MM.1S (cell line): ENCODE measurements at regions not wholly inside any gene's neighbourhood (a gene's known extent, or its start where the extent isn't known, plus 50 kb on each side); places are given as distances from the start of the nearest gene placed in this dataset.

Experiments
- DNase-seq: peaks from one replicate; pipeline ENCODE4 v3.0.0-alpha.2; 2015
- H2AFZ ChIP-seq: fragments of 300-600 bp; sonication (generic); 2 replicates; pipeline ENCODE4 v1.6.0; 2016; ENCODE audit warnings: antibody characterized with exemption, low read length
- H3F3A ChIP-seq: fragments of 300-600 bp; sonication (generic); 2 replicates; pipeline ENCODE4 v1.6.1; 2016; ENCODE audit warnings: mild to moderate bottlenecking, antibody characterized with exemption, low read length, moderate library complexity, mixed read lengths; ENCODE audit not compliant: insufficient read depth
- H3K27ac ChIP-seq: fragments of 300-600 bp; sonication (generic); 2 replicates; pipeline ENCODE4 v1.5.1; 2016; ENCODE audit warnings: mild to moderate bottlenecking, low read length
- H3K27me3 ChIP-seq: fragments of 300-600 bp; sonication (generic); replicated peaks from 2 replicates; pipeline ENCODE4 v1.6.0; 2016; ENCODE audit warnings: low read length; ENCODE audit not compliant: insufficient read depth
- H3K36me3 ChIP-seq: fragments of 300-600 bp; sonication (generic); replicated peaks from 2 replicates; pipeline ENCODE4 v1.6.1; 2016; ENCODE audit warnings: mild to moderate bottlenecking, low read length, mixed read lengths; ENCODE audit not compliant: insufficient read depth
- H3K4me1 ChIP-seq: fragments of 300-600 bp; sonication (generic); 2 replicates; pipeline ENCODE4 v1.6.1; 2016; ENCODE audit warnings: low read length, mixed read lengths
- H3K4me2 ChIP-seq: fragments of 300-600 bp; sonication (generic); 2 replicates; pipeline ENCODE4 v1.6.0; 2016; ENCODE audit warnings: low read depth, low read length
- H3K4me3 ChIP-seq: fragments of 300-600 bp; sonication (generic); 2 replicates; pipeline ENCODE4 v1.5.1; 2016; ENCODE audit warnings: low read length, mixed read lengths
- H3K79me2 ChIP-seq: fragments of 300-600 bp; sonication (generic); 2 replicates; pipeline ENCODE4 v1.6.1; 2016; ENCODE audit warnings: mixed run types, low read length, mixed read lengths
- H3K9ac ChIP-seq: fragments of 300-600 bp; sonication (generic); 2 replicates; pipeline ENCODE4 v1.6.1; 2016; ENCODE audit warnings: low read length, mixed read lengths
- H3K9me2 ChIP-seq: fragments of 300-600 bp; sonication (generic); replicated peaks from 2 replicates; pipeline ENCODE4 v1.6.1; 2016; ENCODE audit warnings: mild to moderate bottlenecking, low read length, mixed read lengths; ENCODE audit not compliant: insufficient read depth
- H3K9me3 ChIP-seq: fragments of 300-600 bp; sonication (generic); replicated peaks from 2 replicates; pipeline ENCODE4 v1.6.1; 2016; ENCODE audit warnings: mild to moderate bottlenecking, low read length, mixed read lengths; ENCODE audit not compliant: insufficient read depth
- H4K20me1 ChIP-seq: fragments of 300-600 bp; sonication (generic); 2 replicates; pipeline ENCODE4 v1.6.1; 2016; ENCODE audit warnings: mild to moderate bottlenecking, low read length, moderate library complexity, mixed read lengths; ENCODE audit not compliant: insufficient read depth
- CTCF ChIP-seq: fragments of 300-600 bp; sonication (generic); IDR thresholded peaks from 2 replicates; pipeline ENCODE4 v1.5.1; 2016; ENCODE audit warnings: antibody characterized with exemption, low read length, mixed read lengths
- EZH2 ChIP-seq: fragments of 300-600 bp; sonication (generic); optimal IDR thresholded peaks from 2 replicates; pipeline ENCODE3; 2017; ENCODE audit warnings: low read depth, mild to moderate bottlenecking, antibody characterized with exemption, low read length, mixed read lengths
- EZH2phosphoT487 ChIP-seq: fragments of 300-600 bp; sonication (generic); IDR thresholded peaks from 2 replicates; pipeline ENCODE4 v1.6.1; 2018; ENCODE audit warnings: antibody characterized with exemption, low read length

- Histone ChIP-seq H3K4me1 (no peaks in the 10 kb centered on the region), H3K27me3 (no peaks in the 10 kb centered on the region), H3K36me3 (no peaks in the 10 kb centered on the region), H3K9ac (no peak overlapping the region), H3K9me2 (no peaks in the 10 kb centered on the region), H3K4me2 (no peak overlapping the region), H3K79me2 (no peaks in the 10 kb centered on the region), H3K27ac (no peak overlapping the region), H3K4me3 (no peak overlapping the region), H3F3A (no peaks in the 10 kb centered on the region), H2AFZ (no peak overlapping the region), H3K9me3 (no peaks in the 10 kb centered on the region), H4K20me1 (no peaks in the 10 kb centered on the region)
- DNase-seq, result no peak
- TF ChIP-seq EZH2 (no peak), CTCF (no peak), EZH2phosphoT487 (no peak)
These were observed 134.8 kb upstream of the IGF1R start for GRCh38 chr15:98513428-98513986.

- Histone ChIP-seq H2AFZ (no peak overlapping the region), H3F3A (no peaks in the 10 kb centered on the region), H4K20me1 (no peaks in the 10 kb centered on the region)
These were observed 134.2 kb upstream of the IGF1R start for GRCh38 chr15:98514034-98514622.

GRCh38 chr15:98518823-98519561 is 129.3 kb upstream of the IGF1R start:
- Histone ChIP-seq H3K27ac (no peak overlapping the region), H2AFZ (no peak overlapping the region), H3K9me3 (no peaks in the 10 kb centered on the region), H3K9me2 (no peaks in the 10 kb centered on the region), H3F3A (no peaks in the 10 kb centered on the region), H3K36me3 (no peaks in the 10 kb centered on the region), H3K4me2 (peak overlapping the region; percentile 23; the same call in 1 of the 2 replicates), H3K4me3 (no peak overlapping the region), H3K27me3 (no peaks in the 10 kb centered on the region), H4K20me1 (no peaks in the 10 kb centered on the region), H3K79me2 (no peaks in the 10 kb centered on the region), H3K4me1 (no peaks in the 10 kb centered on the region), H3K9ac (no peak overlapping the region)
- peak; percentile 73 for DNase-seq
- TF ChIP-seq CTCF (peak; percentile 88), EZH2phosphoT487 (no peak)

More at GRCh38 chr15:98514034-98514622, 134.2 kb upstream of the IGF1R start:
- H3K27me3 ChIP-seq, result no peaks in the 10 kb centered on the region
- DNase-seq, result no peak
- no peak overlapping the region for H3K4me3 ChIP-seq
- TF ChIP-seq EZH2, result no peak
- TF ChIP-seq EZH2phosphoT487, result no peak
- no peak for TF ChIP-seq CTCF
- H3K79me2 ChIP-seq, result no peaks in the 10 kb centered on the region
- H3K36me3 ChIP-seq, result no peaks in the 10 kb centered on the region
- H3K9ac ChIP-seq, result no peak overlapping the region
- H3K9me2 ChIP-seq, result no peaks in the 10 kb centered on the region
- no peak overlapping the region for H3K4me2 ChIP-seq
- H3K4me1 ChIP-seq, result no peaks in the 10 kb centered on the region
- no peaks in the 10 kb centered on the region for H3K9me3 ChIP-seq
- no peak overlapping the region for H3K27ac ChIP-seq
